ENCODE measurements at regions not wholly inside any gene's neighbourhood (a gene's known extent, or its start where the extent isn't known, plus 50 kb on each side); places are given as distances from the start of the nearest gene placed in this dataset.

DNA sequence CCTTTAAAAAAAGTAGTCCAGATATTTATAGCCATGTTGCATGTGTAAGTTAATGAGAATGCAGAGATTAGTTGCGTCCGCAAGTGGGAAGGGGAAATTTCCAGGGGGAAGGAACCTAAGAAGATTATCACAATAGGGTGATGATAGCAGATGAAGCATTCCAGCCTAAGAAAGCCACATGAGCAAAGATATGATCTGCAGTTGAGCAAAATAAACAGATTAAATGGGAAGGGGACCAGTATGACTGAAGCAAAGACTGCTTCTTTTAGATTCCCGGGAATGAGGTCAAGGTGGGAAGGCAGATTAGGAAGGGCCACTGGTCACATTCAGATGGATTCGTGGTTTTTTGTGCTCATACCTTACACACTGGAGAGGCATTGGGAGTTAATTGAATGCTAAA lies 154.6 kb upstream of the CDH2 start:
- no peak for TF ChIP-seq CTCF (conservative IDR thresholded peaks at IDR 0.05; ENCODE audit: low read length)
- no peak for TF ChIP-seq EZH2phosphoT487 (IDR thresholded peaks at IDR 0.05; ENCODE audit: borderline replicate concordance)
